ENCODE measurements at regions not wholly inside any gene's neighbourhood (a gene's known extent, or its start where the extent isn't known, plus 50 kb on each side); places are given as distances from the start of the nearest gene placed in this dataset.
"Not testable (repeated sequence)": the region's sequence is repeated elsewhere in the genome, so short reads cannot be mapped to it uniquely, and the experiment has no call there.

DNA sequence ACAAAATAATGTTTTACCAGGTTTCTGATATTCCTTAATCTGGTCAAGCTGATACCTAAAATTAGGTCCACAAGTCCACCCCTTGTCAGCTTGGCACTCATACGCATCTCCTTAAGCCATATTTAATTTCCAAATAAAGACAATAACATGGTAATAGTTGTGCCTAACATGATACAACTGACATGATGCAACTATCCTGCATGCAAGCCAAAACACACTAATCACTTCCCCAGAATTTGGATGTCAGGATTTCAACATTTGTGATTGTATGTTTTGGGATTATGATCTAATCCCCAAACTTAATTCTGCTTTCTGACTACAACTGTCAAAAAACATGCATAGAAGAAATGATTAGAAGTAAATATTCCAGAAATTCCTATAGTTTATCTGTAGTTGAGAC is 174.4 kb upstream of the ZNF92 start:
- H3K36me3 ChIP-seq (ENCODE audit: control insufficient read depth, insufficient read depth, low read length); DNase-seq (ENCODE audit: low read depth in 4 of 6, low spot score in 6 of 6); H3K27ac ChIP-seq (ENCODE audit: low read depth, low read length); H3K27me3 ChIP-seq (ENCODE audit: control insufficient read depth, insufficient read depth, low read length); H3K4me3 ChIP-seq (ENCODE audit: low read depth, low read length); H3K9me3 ChIP-seq (ENCODE audit: control insufficient read depth, insufficient read depth, low read length); H3K4me1 ChIP-seq (ENCODE audit: control insufficient read depth, insufficient read depth, low read length): not testable (repeated sequence)
- no CpG with 5 or more reads among the region's 1 CpG for WGBS (ENCODE audit: insufficient coverage)

DNA sequence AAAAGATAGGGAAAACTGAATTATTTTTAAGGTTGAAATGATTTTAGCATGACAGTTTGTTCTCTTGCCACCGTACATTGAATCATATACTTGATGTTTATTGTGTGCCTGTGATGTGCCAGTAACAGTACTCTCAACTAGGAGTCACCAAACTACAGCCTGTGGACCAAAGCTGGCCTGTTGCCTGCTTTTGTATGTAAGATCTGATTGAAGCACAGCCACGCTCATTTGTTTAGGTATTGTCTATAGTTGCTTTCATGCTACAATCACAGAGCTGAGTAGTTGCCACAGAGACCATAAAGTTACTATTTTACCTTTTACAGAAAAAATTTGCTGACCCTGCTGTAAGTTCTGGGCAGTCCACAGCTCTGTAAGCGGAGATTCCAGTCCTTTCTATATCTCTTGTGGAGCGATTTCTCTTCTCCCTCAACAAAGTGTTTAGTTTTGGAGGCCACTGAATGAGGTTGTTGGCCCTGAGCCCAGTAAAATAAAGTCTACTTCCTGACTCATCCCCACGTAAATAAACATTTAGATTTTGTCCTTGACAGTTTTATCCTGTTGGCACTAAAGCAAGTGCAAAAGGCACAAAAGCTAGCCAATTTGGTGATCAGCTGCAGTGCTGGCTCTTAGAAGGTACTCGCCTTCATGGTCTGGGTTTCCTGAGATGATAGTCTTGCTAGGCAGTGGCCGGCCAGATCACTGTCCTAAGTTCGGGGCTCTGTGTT is 180.2 kb upstream of the ZNF92 start:
- DNase-seq (ENCODE audit: low read depth in 4 of 6, low spot score in 6 of 6); H3K4me1 ChIP-seq (ENCODE audit: control insufficient read depth, insufficient read depth, low read length); H3K36me3 ChIP-seq (ENCODE audit: control insufficient read depth, insufficient read depth, low read length); H3K27ac ChIP-seq (ENCODE audit: low read depth, low read length); H3K4me3 ChIP-seq (ENCODE audit: low read depth, low read length); H3K27me3 ChIP-seq (ENCODE audit: control insufficient read depth, insufficient read depth, low read length); H3K9me3 ChIP-seq (ENCODE audit: control insufficient read depth, insufficient read depth, low read length): not testable (repeated sequence)
- 33% methylated on average over 1 of the region's 8 CpGs for whole genome bisulfite sequencing (ENCODE audit: insufficient coverage)

DNA sequence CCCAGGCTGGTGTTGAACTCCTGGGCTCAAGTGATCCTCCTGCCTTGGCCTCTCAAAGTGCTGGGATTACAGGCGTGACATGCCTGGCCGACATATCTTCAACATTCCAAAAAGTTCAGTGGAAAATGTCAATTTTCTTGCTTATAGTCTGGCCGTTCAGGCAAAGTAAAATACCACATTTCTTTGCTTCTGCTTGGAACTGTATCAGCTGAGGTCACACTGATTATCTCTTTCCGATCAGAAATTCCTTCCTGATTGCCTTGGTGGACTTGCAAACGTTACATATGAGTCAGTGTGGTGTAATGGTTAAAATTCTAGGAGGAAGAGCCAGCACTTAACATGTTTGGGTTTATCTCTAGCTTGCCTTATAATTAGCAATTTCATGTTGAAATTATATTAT is 170.6 kb upstream of the ERV3-1 start:
- not testable (repeated sequence) for H3K27ac ChIP-seq (ENCODE audit: low read depth, low read length); H3K4me1 ChIP-seq (ENCODE audit: control insufficient read depth, insufficient read depth, low read length); DNase-seq (ENCODE audit: low read depth in 4 of 6, low spot score in 6 of 6); H3K36me3 ChIP-seq (ENCODE audit: control insufficient read depth, insufficient read depth, low read length); H3K4me3 ChIP-seq (ENCODE audit: low read depth, low read length); H3K27me3 ChIP-seq (ENCODE audit: control insufficient read depth, insufficient read depth, low read length); H3K9me3 ChIP-seq (ENCODE audit: control insufficient read depth, insufficient read depth, low read length)
- WGBS (ENCODE audit: insufficient coverage): no CpG with 5 or more reads among the region's 5 CpGs

DNA sequence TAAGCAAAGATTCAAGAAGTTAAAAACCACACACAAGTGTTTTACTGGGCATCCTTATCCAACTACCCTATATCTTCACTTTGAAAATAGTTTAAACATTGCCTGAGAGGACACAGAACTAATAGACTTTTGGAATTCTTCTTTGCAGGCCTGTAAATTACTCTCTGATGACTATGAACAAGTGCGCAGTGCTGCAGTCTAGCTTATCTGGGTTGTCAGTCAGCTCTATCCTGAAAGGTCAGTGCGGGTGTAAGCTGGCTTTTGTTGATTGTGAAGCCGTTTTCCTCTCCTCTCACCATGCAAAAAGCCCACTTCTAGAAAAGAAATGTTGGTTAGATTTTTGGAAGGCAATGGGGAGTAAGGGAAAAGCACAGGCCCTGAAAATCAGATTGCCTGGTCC is 143.6 kb upstream of the ERV3-1 start:
- DNase-seq (ENCODE audit: low read depth in 4 of 6, low spot score in 6 of 6); H3K36me3 ChIP-seq (ENCODE audit: control insufficient read depth, insufficient read depth, low read length); H3K4me3 ChIP-seq (ENCODE audit: low read depth, low read length); H3K9me3 ChIP-seq (ENCODE audit: control insufficient read depth, insufficient read depth, low read length); H3K4me1 ChIP-seq (ENCODE audit: control insufficient read depth, insufficient read depth, low read length); H3K27me3 ChIP-seq (ENCODE audit: control insufficient read depth, insufficient read depth, low read length); H3K27ac ChIP-seq (ENCODE audit: low read depth, low read length): not testable (repeated sequence)
- WGBS (ENCODE audit: insufficient coverage): no CpG with 5 or more reads among the region's 3 CpGs

DNA sequence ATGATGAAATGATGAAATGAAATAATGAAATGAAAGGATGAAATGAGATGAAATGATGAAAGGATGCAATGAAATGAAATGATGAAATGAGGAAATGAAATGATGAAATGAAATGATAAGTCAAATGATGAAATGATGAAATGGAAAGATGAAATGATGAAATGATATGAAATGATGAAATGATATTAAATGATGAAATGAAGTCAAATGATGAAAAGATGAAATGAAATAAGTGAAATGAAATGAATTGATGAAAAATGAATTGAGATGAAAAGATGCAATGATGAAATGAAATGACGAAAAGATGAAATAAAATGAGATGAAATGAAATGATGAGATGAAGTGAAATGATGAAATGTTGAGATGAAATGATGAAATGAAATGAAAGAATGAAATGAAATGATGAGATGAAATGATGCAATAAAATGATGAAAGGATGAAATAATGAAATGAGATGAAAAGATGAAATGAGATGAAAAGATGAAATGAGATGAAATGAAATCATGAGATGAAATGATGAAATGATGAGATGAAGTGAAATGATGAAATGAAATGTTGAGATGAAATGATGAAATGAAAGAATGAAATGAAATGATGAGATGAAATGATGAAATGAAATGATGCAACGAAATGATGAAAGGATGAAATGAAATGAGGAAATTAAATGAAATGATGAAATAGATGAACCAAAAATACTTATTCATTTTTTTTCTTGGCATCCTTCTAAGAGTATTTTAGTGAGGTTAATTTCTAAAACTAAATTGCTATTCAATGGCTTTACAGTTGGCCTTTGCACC is 139.8 kb upstream of the ERV3-1 start:
- H3K27me3 ChIP-seq (ENCODE audit: control insufficient read depth, insufficient read depth, low read length); DNase-seq (ENCODE audit: low read depth in 4 of 6, low spot score in 6 of 6); H3K36me3 ChIP-seq (ENCODE audit: control insufficient read depth, insufficient read depth, low read length); H3K9me3 ChIP-seq (ENCODE audit: control insufficient read depth, insufficient read depth, low read length); H3K27ac ChIP-seq (ENCODE audit: low read depth, low read length); H3K4me3 ChIP-seq (ENCODE audit: low read depth, low read length); H3K4me1 ChIP-seq (ENCODE audit: control insufficient read depth, insufficient read depth, low read length): not testable (repeated sequence)
- WGBS (ENCODE audit: insufficient coverage): no CpG with 5 or more reads among the region's 2 CpGs

DNA sequence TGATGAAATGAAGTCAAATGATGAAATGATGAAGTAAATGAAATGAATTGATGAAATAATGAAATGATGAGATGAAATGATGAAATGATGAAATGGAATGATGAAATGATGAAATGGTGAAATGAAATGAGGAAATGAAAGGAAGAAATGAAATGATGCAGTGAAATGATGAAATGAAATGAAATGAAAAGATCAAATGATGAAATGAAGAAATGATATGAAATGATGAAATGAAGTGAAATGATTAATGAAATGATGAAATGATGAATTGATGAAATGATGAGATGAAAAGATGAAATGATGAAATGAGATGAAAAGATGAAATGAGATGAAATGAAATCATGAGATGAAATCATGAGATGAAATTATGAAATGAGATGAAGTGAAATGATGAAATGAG is 139.2 kb upstream of the ERV3-1 start:
- not testable (repeated sequence) for H3K4me3 ChIP-seq (ENCODE audit: low read depth, low read length); H3K27me3 ChIP-seq (ENCODE audit: control insufficient read depth, insufficient read depth, low read length); H3K36me3 ChIP-seq (ENCODE audit: control insufficient read depth, insufficient read depth, low read length); H3K27ac ChIP-seq (ENCODE audit: low read depth, low read length); H3K9me3 ChIP-seq (ENCODE audit: control insufficient read depth, insufficient read depth, low read length); DNase-seq (ENCODE audit: low read depth in 4 of 6, low spot score in 6 of 6); H3K4me1 ChIP-seq (ENCODE audit: control insufficient read depth, insufficient read depth, low read length)

DNA sequence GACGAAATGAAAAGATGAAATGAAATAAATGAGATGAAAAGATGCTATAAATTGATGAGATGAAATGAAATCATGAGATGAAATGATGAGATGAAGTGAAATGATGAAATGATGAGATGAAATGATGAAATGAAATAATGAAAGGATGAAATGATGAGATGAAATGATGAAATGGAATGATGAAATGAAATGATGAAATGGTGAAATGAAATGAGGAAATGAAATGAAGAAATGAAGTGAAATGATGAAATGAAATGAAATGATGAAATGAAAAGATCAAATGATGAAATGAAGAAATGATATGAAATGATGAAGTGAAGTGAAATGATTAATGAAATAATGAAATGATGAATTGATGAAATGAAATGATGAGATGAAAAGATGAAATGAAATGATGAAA is 138.5 kb upstream of the ERV3-1 start:
- not testable (repeated sequence) for H3K4me3 ChIP-seq (ENCODE audit: low read depth, low read length); H3K9me3 ChIP-seq (ENCODE audit: control insufficient read depth, insufficient read depth, low read length); H3K27ac ChIP-seq (ENCODE audit: low read depth, low read length); H3K36me3 ChIP-seq (ENCODE audit: control insufficient read depth, insufficient read depth, low read length); DNase-seq (ENCODE audit: low read depth in 4 of 6, low spot score in 6 of 6); H3K4me1 ChIP-seq (ENCODE audit: control insufficient read depth, insufficient read depth, low read length); H3K27me3 ChIP-seq (ENCODE audit: control insufficient read depth, insufficient read depth, low read length)
- WGBS (ENCODE audit: insufficient coverage): no CpG with 5 or more reads among the region's 1 CpG

DNA sequence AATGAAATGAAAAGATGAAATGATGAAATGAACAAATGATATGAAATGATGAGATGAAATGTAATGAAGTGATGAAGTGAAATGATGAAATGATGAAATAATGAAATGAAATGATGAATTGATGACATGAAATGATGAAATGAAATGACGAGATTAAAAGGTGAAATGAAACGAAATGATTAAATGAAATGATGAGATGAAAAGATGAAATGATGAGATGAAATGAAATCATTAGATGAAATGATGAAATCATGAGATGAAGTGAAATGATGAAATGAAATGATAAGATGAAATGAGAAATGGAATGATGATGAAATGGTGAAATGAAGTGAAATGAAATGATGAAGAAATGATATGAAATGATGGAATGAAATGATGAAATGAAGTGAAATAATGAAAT is 138.1 kb upstream of the ERV3-1 start:
- not testable (repeated sequence) for H3K27ac ChIP-seq (ENCODE audit: low read depth, low read length); H3K9me3 ChIP-seq (ENCODE audit: control insufficient read depth, insufficient read depth, low read length); H3K4me3 ChIP-seq (ENCODE audit: low read depth, low read length); H3K4me1 ChIP-seq (ENCODE audit: control insufficient read depth, insufficient read depth, low read length); H3K27me3 ChIP-seq (ENCODE audit: control insufficient read depth, insufficient read depth, low read length); DNase-seq (ENCODE audit: low read depth in 4 of 6, low spot score in 6 of 6); H3K36me3 ChIP-seq (ENCODE audit: control insufficient read depth, insufficient read depth, low read length)
- 100% methylated on average over 2 of the region's 2 CpGs for WGBS (ENCODE audit: insufficient coverage)

DNA sequence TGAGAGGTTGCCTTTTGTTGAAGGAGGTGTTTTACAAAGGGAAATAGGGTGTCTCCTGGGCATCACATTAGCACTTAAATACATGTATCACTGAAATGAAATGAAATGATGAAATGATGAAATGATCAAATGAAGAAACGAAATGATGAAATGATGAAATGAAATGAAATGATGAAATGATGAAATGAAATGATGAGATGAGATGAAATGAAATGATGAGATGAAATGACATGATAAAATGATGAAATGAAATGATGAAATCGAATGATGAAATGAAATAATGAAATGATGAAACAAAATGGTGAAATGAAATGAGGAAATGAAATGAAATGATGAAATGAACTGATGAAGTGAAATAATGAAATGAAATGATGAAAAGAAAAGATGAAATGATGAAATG is 137.6 kb upstream of the ERV3-1 start:
- not testable (repeated sequence) for H3K27me3 ChIP-seq (ENCODE audit: control insufficient read depth, insufficient read depth, low read length)

DNA sequence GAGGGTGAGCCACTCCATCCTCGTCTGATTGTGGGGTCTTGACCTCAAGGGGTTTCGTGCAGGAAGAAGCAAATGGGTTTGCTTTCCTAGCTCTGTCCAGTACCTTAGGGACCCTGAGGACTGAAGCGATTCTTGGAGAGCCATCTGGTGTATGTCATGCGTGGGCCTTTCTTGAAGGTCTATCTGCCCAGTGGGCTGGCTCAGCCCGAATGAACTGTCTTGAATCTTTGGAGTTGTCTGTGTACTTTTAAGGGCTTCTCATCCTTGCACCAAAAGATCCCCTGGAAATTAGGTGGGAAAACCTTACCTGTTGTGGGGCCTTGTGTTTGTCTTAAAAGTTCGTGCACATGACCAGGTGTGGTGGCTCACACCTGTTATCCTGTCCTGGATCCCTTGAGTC is 135.4 kb upstream of the ERV3-1 start:
- WGBS (ENCODE audit: insufficient coverage): no CpG with 5 or more reads among the region's 6 CpGs

More for the DNA sequence above, 137.6 kb upstream of the ERV3-1 start:
- not testable (repeated sequence) for H3K4me1 ChIP-seq (ENCODE audit: control insufficient read depth, insufficient read depth, low read length); H3K36me3 ChIP-seq (ENCODE audit: control insufficient read depth, insufficient read depth, low read length); H3K9me3 ChIP-seq (ENCODE audit: control insufficient read depth, insufficient read depth, low read length); H3K27ac ChIP-seq (ENCODE audit: low read depth, low read length); DNase-seq (ENCODE audit: low read depth in 4 of 6, low spot score in 6 of 6); H3K4me3 ChIP-seq (ENCODE audit: low read depth, low read length)
- WGBS (ENCODE audit: insufficient coverage): no CpG with 5 or more reads among the region's 2 CpGs

More for the DNA sequence above, 135.4 kb upstream of the ERV3-1 start:
- not testable (repeated sequence) for H3K27ac ChIP-seq (ENCODE audit: low read depth, low read length); H3K9me3 ChIP-seq (ENCODE audit: control insufficient read depth, insufficient read depth, low read length); H3K4me3 ChIP-seq (ENCODE audit: low read depth, low read length); H3K4me1 ChIP-seq (ENCODE audit: control insufficient read depth, insufficient read depth, low read length); DNase-seq (ENCODE audit: low read depth in 4 of 6, low spot score in 6 of 6); H3K36me3 ChIP-seq (ENCODE audit: control insufficient read depth, insufficient read depth, low read length); H3K27me3 ChIP-seq (ENCODE audit: control insufficient read depth, insufficient read depth, low read length)
